Heart right ventricle (tissue), 16 donors: ENCODE measurements at regions not wholly inside any gene's neighbourhood (a gene's known extent, or its start where the extent isn't known, plus 50 kb on each side); places are given as distances from the start of the nearest gene placed in this dataset.

ENCODE experiments used
- ATAC-seq, 8 donors: fragments of 200-7000 bp; cut with Tn5 transposase; one replicate each; pipeline ENCODE4 v1.9.1; 2020; ENCODE audit warnings: mild to moderate bottlenecking in 8 of 8, moderate library complexity in 8 of 8, moderate number of reproducible peaks in 1 of 8
- DNase-seq, 2 donors: peaks; one replicate each; pipeline ENCODE4 v3.0.0-alpha.2; 2020
- H3K27ac ChIP-seq, 10 donors: fragments of 200-600 bp; sonication (generic) in 2 of 10; one replicate each; pipeline versions ENCODE4 v1.5.0 to v1.8.0; 2020 to 2022; ENCODE audit warnings: mild to moderate bottlenecking in 3 of 10
- H3K27me3 ChIP-seq, 7 donors: fragments of 200-600 bp; one replicate each; pipeline ENCODE4 v1.8.0; 2021 to 2022; ENCODE audit warnings: mild to moderate bottlenecking in 2 of 7
- H3K36me3 ChIP-seq, 9 donors: fragments of 200-600 bp; sonication (generic) in 1 of 9; one replicate each; pipeline versions ENCODE4 v1.5.0 to v1.8.0; 2020 to 2022; ENCODE audit warnings: mild to moderate bottlenecking in 2 of 9
- H3K4me1 ChIP-seq, 9 donors: fragments of 200-600 bp; sonication (generic) in 1 of 9; one replicate each; pipeline versions ENCODE4 v1.5.0 to v1.8.0; 2020 to 2022; ENCODE audit warnings: mild to moderate bottlenecking in 4 of 9
- H3K4me3 ChIP-seq, 10 donors: fragments of 200-600 bp; sonication (generic) in 2 of 10; one replicate each; pipeline versions ENCODE4 v1.5.0 to v1.8.0; 2020 to 2022; ENCODE audit warnings: mild to moderate bottlenecking in 7 of 10, moderate library complexity in 2 of 10
- H3K9me3 ChIP-seq, 11 donors: fragments of 200-600 bp in 10 of 11; sonication (generic) in 2 of 11; one replicate each; pipeline versions ENCODE4 v1.5.0 to v1.8.0; 2013 to 2022; ENCODE audit warnings: mild to moderate bottlenecking in 2 of 11, control low read depth in 1 of 11, moderate library complexity in 1 of 11
- CTCF ChIP-seq, 9 donors: fragments of 200-600 bp; sonication (generic) in 2 of 9; IDR thresholded peaks; one replicate each; pipeline versions ENCODE4 v1.5.0 to v1.8.0; 2021 to 2022; ENCODE audit warnings: antibody characterized with exemption in 9 of 9, mild to moderate bottlenecking in 5 of 9, moderate library complexity in 1 of 9
- WGBS, 2 donors: extraction: QIAGEN DNeasy Blood & Tissue Kit; methylation state at CpG; one replicate each; pipeline ENCODE4 v1.1.7; 2013; ENCODE audit warnings: inconsistent platforms in 1 of 2; 5-methylcytosine and 5-hydroxymethylcytosine counted together
- intact Hi-C, 10 donors: fragments of 100-400 bp; cut with DNase I; formaldehyde crosslinking; loops; one replicate each; pipeline versions ENCODE4 v1.11.1 to v1.14.2; 2022
- donor health status: Arrhythmogenic right ventricular cardiomyopathy.
- donor health status: ischemic (EF 13 %, LVEDD 7.1; RV severe dilation, severe dysfunction).
- donor health status: healthy with polysubstance abuse.
- donor health status: DM: no; HTN: yes; CAD: no.
- donor health status: DM: no; HTN: no; CAD: no.
- donor health status: ischemic (EF 25% LVEDD 6.9; RV normal size, moderate dysfunction).
- donor health status: ischemic (EF 25% LVEDD 5.7; RV mildly dilated, moderate dysfunction).
- donor health status: healthy.
- donor health status: DM: yes; HTN: yes; CAD: no.
- donor health status: Ischemic cardiomyopathy.
- donor health status: ischemic (EF 35%, LVEDD 5.7; RV mildly dilated, moderate dysfunction).
- donor health status: nonischemic (EF 11% LVEDD 7.7; RV severe dilation, severe dysfunction).
- donor health status: DM: yes; HTN: yes; CAD: no.
- donor health status: PGD.
- donor health status: ischemic (EF 29% LVEDD 5.4; RV normal size, mild dysfunction).
- donor health status: nonischemic (EF 23%, LVEDD 6.1; RV moderate dilation, normal function).

GRCh38 chr6:140855520-140855919 is 1277.2 kb upstream of the GJE1 start:
- no peak for DNase-seq
- no peak for TF ChIP-seq CTCF (IDR thresholded peaks at IDR 0.05)
- no peaks in the 10 kb centered on the region for H3K27me3 ChIP-seq
- no peak for ATAC-seq
- H3K4me1 ChIP-seq, result peaks cover 0 to 12% (median 7%) of the 10 kb centered on the region in 9 donors
- H3K4me3 ChIP-seq, result no peak overlapping the region
- H3K27ac ChIP-seq, result no peak overlapping the region
- intact Hi-C loops, result no loop called here
- H3K9me3 ChIP-seq, result no peaks in the 10 kb centered on the region
- H3K36me3 ChIP-seq, result no peaks in the 10 kb centered on the region

GRCh38 chr6:140854318-140854717 is 1278.4 kb upstream of the GJE1 start:
- no peak for TF ChIP-seq CTCF (IDR thresholded peaks at IDR 0.05)
- no peak for DNase-seq
- ATAC-seq, result peak in 1 of 8 donors; percentile 55
- WGBS, 2 donors, result 88 to 89% methylated on average over 1 of the region's 1 CpG
- Histone ChIP-seq H3K36me3 (no peaks in the 10 kb centered on the region), H3K27me3 (no peaks in the 10 kb centered on the region), H3K27ac (peak overlapping the region in 1 of 10 donors; percentile 4), H3K9me3 (no peaks in the 10 kb centered on the region), H3K4me1 (peaks cover 0 to 12% (median 7%) of the 10 kb centered on the region in 9 donors), H3K4me3 (no peak overlapping the region)
- intact Hi-C loops, result no loop called here

GRCh38 chr6:140850438-140850837 is 1282.3 kb upstream of the GJE1 start:
- ATAC-seq (no peak), DNase-seq (no peak)
- Histone ChIP-seq H3K27me3 (no peaks in the 10 kb centered on the region), H3K27ac (no peak overlapping the region), H3K36me3 (no peaks in the 10 kb centered on the region), H3K9me3 (no peaks in the 10 kb centered on the region), H3K4me1 (no peaks in the 10 kb centered on the region), H3K4me3 (no peak overlapping the region)
- 84 to 87% methylated on average over 1 of the region's 1 CpG for WGBS, 2 donors
- intact Hi-C loops, result no loop called here
- no peak for TF ChIP-seq CTCF (IDR thresholded peaks at IDR 0.05)

- no peak for ATAC-seq
- Histone ChIP-seq H3K4me3 (no peak overlapping the region), H3K4me1 (no peaks in the 10 kb centered on the region), H3K36me3 (no peaks in the 10 kb centered on the region), H3K9me3 (no peaks in the 10 kb centered on the region), H3K27ac (no peak overlapping the region), H3K27me3 (no peaks in the 10 kb centered on the region)
- no peak for DNase-seq
- no peak for TF ChIP-seq CTCF (IDR thresholded peaks at IDR 0.05)
- WGBS, 2 donors, result 45 to 47% methylated on average over 1 of the region's 1 CpG
- intact Hi-C loops, result no loop called here
Observed at GRCh38 chr6:140849456-140849855, 1283.3 kb upstream of the GJE1 start.

- no peak overlapping the region for H3K27ac ChIP-seq
- H3K9me3 ChIP-seq, result no peaks in the 10 kb centered on the region
- H3K36me3 ChIP-seq, result no peaks in the 10 kb centered on the region
- no peak for ATAC-seq
- no peak for DNase-seq
- H3K4me1 ChIP-seq, result no peaks in the 10 kb centered on the region
- 80 to 81% methylated on average over 2 of the region's 2 CpGs for WGBS, 2 donors
- no peak overlapping the region for H3K4me3 ChIP-seq
- intact Hi-C loops, result no loop called here
- TF ChIP-seq CTCF (IDR thresholded peaks at IDR 0.05), result no peak
- H3K27me3 ChIP-seq, result no peaks in the 10 kb centered on the region
Observed at GRCh38 chr6:140847262-140847645, 1285.5 kb upstream of the GJE1 start.
